ENCODE measurements at regions not wholly inside any gene's neighbourhood (a gene's known extent, or its start where the extent isn't known, plus 50 kb on each side); places are given as distances from the start of the nearest gene placed in this dataset.

- no peak for DNase-seq
- peaks cover 0 to 17% (median 5%) of the 10 kb centered on the region in 4 donors for H3K4me1 ChIP-seq
- H3K4me3 ChIP-seq, result no peak overlapping the region
- no peaks in the 10 kb centered on the region for H3K27me3 ChIP-seq
- 64 to 76% (median 70%) methylated on average over 2 of the region's 2 CpGs for WGBS, 5 donors
- TF ChIP-seq POLR2A (IDR thresholded peaks at IDR 0.05) (no peak), CTCF (IDR thresholded peaks at IDR 0.05) (no peak), POLR2AphosphoS5 (IDR thresholded peaks at IDR 0.05) (no peak)
- intact Hi-C loops (cut with DNase I; ENCODE audit: low total_unique reads), result no loop called here
- H3K27ac ChIP-seq, result no peak overlapping the region
- H3K9me3 ChIP-seq, result no peaks in the 10 kb centered on the region
- no peaks in the 10 kb centered on the region for H3K36me3 ChIP-seq
Measured at GRCh38 chr13:40013554-40013953, 358.1 kb downstream of the COG6 start.

GRCh38 chr13:40016953-40017660, 361.6 kb downstream of the COG6 start:
- Histone ChIP-seq H3K27ac (no peak overlapping the region), H3K4me1 (peaks cover 0 to 17% (median 5%) of the 10 kb centered on the region in 4 donors), H3K4me3 (no peak overlapping the region), H3K9me3 (no peaks in the 10 kb centered on the region), H3K27me3 (no peaks in the 10 kb centered on the region), H3K36me3 (no peaks in the 10 kb centered on the region)
- DNase-seq, result no peak
- WGBS, 5 donors, result 52 to 64% (median 60%) methylated on average over 7 of the region's 7 CpGs
- intact Hi-C loops (cut with DNase I; ENCODE audit: low total_unique reads), result no loop called here
- TF ChIP-seq EP300 (IDR thresholded peaks at IDR 0.05) (no peak), CTCF (IDR thresholded peaks at IDR 0.05) (no peak), POLR2AphosphoS5 (IDR thresholded peaks at IDR 0.05) (no peak), POLR2A (IDR thresholded peaks at IDR 0.05) (no peak)

GRCh38 chr13:40017662-40018262, 362.3 kb downstream of the COG6 start:
- Histone ChIP-seq H3K36me3 (no peaks in the 10 kb centered on the region), H3K9me3 (no peaks in the 10 kb centered on the region), H3K4me1 (peaks cover 0 to 17% (median 5%) of the 10 kb centered on the region in 4 donors), H3K27me3 (no peaks in the 10 kb centered on the region), H3K4me3 (no peak overlapping the region), H3K27ac (no peak overlapping the region)
- DNase-seq, result no peak
- intact Hi-C loops (cut with DNase I; ENCODE audit: low total_unique reads), result no loop called here
- TF ChIP-seq EP300 (IDR thresholded peaks at IDR 0.05) (no peak), POLR2AphosphoS5 (IDR thresholded peaks at IDR 0.05) (no peak), CTCF (IDR thresholded peaks at IDR 0.05) (no peak), POLR2A (IDR thresholded peaks at IDR 0.05) (no peak)
- 74 to 82% (median 75%) methylated on average over 6 of the region's 6 CpGs for WGBS, 5 donors

- H3K4me1 ChIP-seq, result no peaks in the 10 kb centered on the region
Measured at GRCh38 chr13:40023595-40024203, 368.2 kb downstream of the COG6 start.

More at GRCh38 chr13:40023595-40024203, 368.2 kb downstream of the COG6 start:
- no peak for DNase-seq
- TF ChIP-seq EP300 (IDR thresholded peaks at IDR 0.05), result no peak
- no peak for TF ChIP-seq POLR2AphosphoS5 (IDR thresholded peaks at IDR 0.05)
- no peak for TF ChIP-seq CTCF (IDR thresholded peaks at IDR 0.05)
- no peak for TF ChIP-seq POLR2A (IDR thresholded peaks at IDR 0.05)
- Histone ChIP-seq H3K9me3 (peaks cover 0 to 4% (median 0%) of the 10 kb centered on the region in 4 donors), H3K27ac (no peak overlapping the region), H3K27me3 (no peaks in the 10 kb centered on the region), H3K4me3 (no peak overlapping the region), H3K36me3 (no peaks in the 10 kb centered on the region)
- WGBS, 5 donors, result 70 to 97% (median 95%) methylated on average over 3 of the region's 3 CpGs
- intact Hi-C loops (cut with DNase I; ENCODE audit: low total_unique reads), result no loop called here
